HG03159 (cell line): ENCODE measurements at regions not wholly inside any gene's neighbourhood (a gene's known extent, or its start where the extent isn't known, plus 50 kb on each side); places are given as distances from the start of the nearest gene placed in this dataset.

ENCODE experiments used
- ATAC-seq: cut with Tn5 transposase; IDR thresholded peaks from one replicate; pipeline ENCODE4 v1.9.1; 2021; ENCODE audit warnings: mild to moderate bottlenecking, moderate library complexity; ENCODE audit not compliant: unreplicated experiment

- no peak for ATAC-seq
These were observed 134.5 kb upstream of the CCDC68 start for GRCh38 chr18:55093808-55094207.

- no peak for ATAC-seq
These were observed 134.0 kb upstream of the CCDC68 start for GRCh38 chr18:55093295-55093694.

DNA sequence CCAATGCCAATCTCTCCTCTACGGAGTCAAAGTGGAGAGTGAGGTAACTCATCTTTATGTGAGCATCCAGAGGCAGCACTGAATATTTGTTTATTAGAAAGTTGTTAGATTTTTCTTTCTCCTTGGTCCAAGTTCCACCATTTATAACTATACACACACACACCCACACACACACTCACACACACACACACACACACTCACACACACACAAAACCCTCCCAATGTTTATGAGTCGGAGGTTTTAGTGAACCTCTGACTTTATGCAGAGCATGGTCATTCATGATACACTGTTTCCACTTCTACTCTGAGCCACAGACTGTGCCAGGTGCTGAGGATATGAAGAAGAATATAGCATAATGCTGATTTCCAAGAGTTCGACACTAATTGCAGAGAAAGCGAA is 132.9 kb upstream of the CCDC68 start:
- ATAC-seq = no peak

- no peak for ATAC-seq
These were observed 131.4 kb upstream of the CCDC68 start for GRCh38 chr18:55090564-55091188.

- no peak for ATAC-seq
These were observed 130.3 kb upstream of the CCDC68 start for GRCh38 chr18:55089610-55090009.

GRCh38 chr18:55088561-55088960 is 129.3 kb upstream of the CCDC68 start:
- ATAC-seq = no peak

- no peak for ATAC-seq
These were observed 128.7 kb upstream of the CCDC68 start for GRCh38 chr18:55088000-55088401.

- ATAC-seq = no peak
These were observed 127.6 kb upstream of the CCDC68 start for GRCh38 chr18:55086906-55087305.

DNA sequence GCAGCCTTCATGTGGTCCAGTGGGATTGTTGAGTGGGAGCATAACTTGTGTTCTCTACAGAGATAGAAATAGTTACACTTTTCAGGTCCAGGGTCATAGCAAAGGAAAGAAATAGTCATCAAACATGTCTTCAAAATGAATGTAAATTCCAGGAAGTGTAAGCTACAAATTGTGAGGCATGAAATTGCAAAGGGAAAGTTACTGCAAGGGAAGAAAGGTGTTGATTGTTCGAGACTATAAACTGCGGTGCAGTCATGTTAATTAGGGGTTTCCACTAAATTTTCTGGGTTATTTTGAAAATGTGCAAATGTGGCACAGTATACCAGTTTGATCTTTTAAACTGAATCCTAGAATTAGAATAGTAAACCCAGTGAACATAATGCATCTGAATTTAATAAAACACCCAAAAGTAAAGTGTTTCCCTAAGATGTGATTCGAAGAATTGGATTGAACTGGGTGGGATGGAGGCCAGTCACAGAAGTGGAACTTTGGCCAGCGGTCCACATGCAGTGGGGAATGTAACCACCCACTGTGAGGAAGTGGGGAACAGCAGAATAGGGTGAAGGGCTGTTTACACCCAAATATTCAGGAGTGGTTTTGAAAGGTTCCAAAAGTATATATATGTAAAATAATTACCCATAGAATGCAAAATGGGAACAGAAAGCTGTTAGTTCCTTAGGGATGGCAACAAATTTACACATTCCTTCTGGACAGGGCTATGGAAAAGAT is 126.5 kb upstream of the CCDC68 start:
- no peak for ATAC-seq

DNA sequence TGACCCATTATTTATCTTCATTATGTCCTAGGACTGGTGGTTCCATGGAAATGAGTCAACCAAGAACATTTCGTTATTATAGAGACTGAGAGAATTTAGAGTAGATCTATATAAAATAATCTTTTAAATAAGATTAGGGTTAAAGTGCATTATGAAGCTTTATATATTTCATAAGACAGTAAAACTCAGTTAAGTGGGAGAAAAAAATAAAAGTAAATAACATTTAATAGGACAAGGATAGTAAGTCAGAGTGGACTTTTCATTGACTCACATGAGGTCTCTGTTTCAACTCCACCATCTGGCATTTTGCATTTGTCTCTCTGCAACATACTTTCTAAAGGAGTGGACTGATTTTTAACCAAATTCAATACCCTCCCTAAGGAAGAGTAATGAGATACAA is 125.3 kb upstream of the CCDC68 start:
- no peak for ATAC-seq

- no peak for ATAC-seq
These were observed 124.2 kb upstream of the CCDC68 start for GRCh38 chr18:55083461-55083860.

DNA sequence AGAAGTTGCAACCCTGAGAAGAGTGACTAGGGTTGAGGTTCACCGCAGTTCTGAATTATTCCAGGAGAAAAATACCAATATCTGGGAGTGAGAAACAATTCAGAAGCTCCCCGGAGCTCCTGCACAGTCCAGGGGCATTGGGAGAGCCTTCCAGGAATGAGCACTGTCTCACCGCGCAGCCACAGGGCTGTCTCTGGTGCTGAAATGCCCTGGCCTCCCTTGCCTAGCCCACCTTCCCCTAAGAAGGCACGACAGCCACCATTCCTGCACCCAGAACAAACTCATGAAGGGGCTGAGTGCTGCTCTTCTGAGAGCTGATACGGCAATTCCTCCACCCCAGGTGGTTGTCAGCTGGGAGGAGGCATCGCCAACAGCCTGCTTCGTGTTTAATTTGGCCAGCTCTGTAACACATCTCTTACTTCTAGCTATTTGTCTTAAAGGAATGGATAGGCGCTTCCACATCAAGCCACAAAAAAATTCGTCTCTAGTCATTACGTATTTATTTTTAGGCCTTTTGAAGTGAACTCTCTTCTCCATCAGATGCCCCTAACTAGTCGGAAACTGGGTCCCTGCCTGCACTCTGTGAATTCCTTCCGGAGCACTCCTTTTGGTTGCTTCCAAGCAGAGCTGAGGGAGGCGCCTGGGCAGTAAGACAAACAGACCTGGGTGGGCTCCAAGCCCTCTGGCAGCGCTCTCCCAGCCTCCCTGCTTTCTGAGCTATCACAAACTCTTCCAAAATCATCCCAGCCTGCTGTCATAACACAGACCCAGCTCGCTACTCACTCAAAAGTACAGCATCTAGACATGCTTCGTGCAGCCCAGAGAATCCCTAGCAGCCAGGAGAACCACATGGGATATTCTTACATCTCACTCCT is 120.5 kb upstream of the CCDC68 start:
- no peak for ATAC-seq

GRCh38 chr18:55079067-55079466 is 119.8 kb upstream of the CCDC68 start:
- no peak for ATAC-seq

- no peak for ATAC-seq
These were observed 119.2 kb upstream of the CCDC68 start for GRCh38 chr18:55078303-55078932.

DNA sequence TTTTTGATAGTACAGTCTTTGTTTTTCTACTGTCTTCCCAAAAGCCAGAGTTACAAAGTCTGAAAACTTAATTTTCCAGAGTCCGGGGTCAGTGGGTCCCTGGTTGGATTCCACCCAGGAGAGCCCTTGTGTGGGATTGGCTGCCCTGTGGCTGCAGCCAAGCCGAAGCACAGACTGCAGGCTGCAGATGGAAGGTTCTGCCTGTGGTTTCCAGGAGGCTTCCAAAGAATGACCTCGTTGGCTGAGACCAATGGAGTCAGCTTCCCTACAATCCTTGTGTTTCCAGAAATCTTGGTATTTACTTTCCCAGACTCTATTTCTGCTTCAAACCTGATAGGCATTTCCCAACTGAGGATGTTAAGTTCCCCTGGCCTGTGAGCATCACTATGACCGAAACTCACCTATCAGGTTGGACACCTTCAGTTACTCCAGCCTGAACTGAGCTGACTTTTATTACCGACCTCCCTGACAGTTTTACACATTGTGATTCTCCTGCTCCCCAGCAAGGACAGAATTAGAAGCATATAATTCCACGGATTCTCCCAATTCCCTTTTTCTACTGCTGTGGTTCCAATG is 117.5 kb upstream of the CCDC68 start:
- no peak for ATAC-seq

DNA sequence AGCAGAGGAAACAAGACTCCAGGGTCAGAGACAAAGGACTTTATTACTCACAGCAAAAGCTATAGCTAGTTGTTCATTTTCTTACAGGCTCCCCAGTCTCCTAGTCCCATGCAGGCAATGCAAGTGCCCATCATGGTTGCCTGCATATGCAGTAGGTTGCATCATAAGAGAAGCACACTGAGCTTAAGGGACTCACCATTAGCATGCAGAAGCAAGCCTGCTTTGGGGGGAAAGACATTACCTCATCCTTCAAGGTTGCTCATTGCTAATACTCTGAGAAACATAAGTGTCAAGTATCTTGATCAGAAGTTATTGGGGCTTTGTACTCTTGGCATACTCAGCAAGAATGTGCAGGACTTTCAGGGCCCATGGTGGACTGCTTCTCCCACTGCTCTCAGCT is 114.6 kb upstream of the CCDC68 start:
- no peak for ATAC-seq

DNA sequence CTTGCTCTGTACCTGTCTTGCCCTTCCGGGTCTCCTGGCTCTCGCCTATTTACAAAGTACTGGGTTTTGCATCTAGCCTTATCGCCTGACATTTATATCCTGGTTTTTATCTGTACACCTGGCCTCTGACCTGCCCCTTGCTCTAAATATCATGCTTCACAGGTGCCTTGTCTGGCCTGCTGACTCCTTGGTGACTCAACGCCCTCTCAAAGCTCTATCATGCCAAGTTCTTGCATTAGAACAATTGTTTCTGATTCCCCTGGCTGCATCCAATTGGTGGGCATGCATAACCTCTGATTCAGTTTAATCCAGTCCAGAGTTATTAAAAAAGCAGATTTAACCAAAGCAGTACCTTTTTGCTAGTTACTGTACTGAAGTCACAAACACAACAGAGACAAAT is 113.9 kb upstream of the CCDC68 start:
- ATAC-seq = no peak

GRCh38 chr18:55072698-55073097 is 113.4 kb upstream of the CCDC68 start:
- no peak for ATAC-seq

GRCh38 chr18:55072181-55072580 is 112.9 kb upstream of the CCDC68 start:
- ATAC-seq = no peak

- no peak for ATAC-seq
These were observed 110.2 kb upstream of the CCDC68 start for GRCh38 chr18:55069497-55069896.

GRCh38 chr18:55064760-55065159 is 105.5 kb upstream of the CCDC68 start:
- ATAC-seq = peak; percentile 67
